OCI-M1 (cell line): ENCODE measurements at regions not wholly inside any gene's neighbourhood (a gene's known extent, or its start where the extent isn't known, plus 50 kb on each side); places are given as distances from the start of the nearest gene placed in this dataset.
A peak's percentile ranks its signal among the peaks of the same experiment; 100 is the strongest.
"Not testable (repeated sequence)": the region's sequence is repeated elsewhere in the genome, so short reads cannot be mapped to it uniquely, and the experiment has no call there.

Source experiments
- DNase-seq: peaks from one replicate; lab custom pipeline; 2025; lab: John Stamatoyannopoulos, UW

- no peak for DNase-seq
Observed at GRCh38 chr2:107721586-107721985, 105.1 kb upstream of the RGPD4 start.

GRCh38 chr2:107725824-107726223, 100.9 kb upstream of the RGPD4 start:
- DNase-seq: not testable (repeated sequence)

GRCh38 chr2:107727318-107727717, 99.4 kb upstream of the RGPD4 start:
- no peak for DNase-seq

GRCh38 chr2:107728586-107728985, 98.1 kb upstream of the RGPD4 start:
- DNase-seq: no peak

- DNase-seq: no peak
Observed at GRCh38 chr2:107729440-107729839, 97.3 kb upstream of the RGPD4 start.

- no peak for DNase-seq
Observed at GRCh38 chr2:107730898-107731297, 95.8 kb upstream of the RGPD4 start.

GRCh38 chr2:107731435-107731834, 95.3 kb upstream of the RGPD4 start:
- DNase-seq: no peak

GRCh38 chr2:107735201-107735600, 91.5 kb upstream of the RGPD4 start:
- DNase-seq: no peak

- no peak for DNase-seq
Observed at GRCh38 chr2:107737756-107738155, 88.9 kb upstream of the RGPD4 start.

- DNase-seq: no peak
Observed at GRCh38 chr2:107738266-107738665, 88.4 kb upstream of the RGPD4 start.

- peak; percentile 74 for DNase-seq
Observed at GRCh38 chr2:107740300-107740699, 86.4 kb upstream of the RGPD4 start.

- DNase-seq: no peak
Observed at GRCh38 chr2:107742460-107743027, 84.1 kb upstream of the RGPD4 start.

GRCh38 chr2:107743274-107743673, 83.4 kb upstream of the RGPD4 start:
- DNase-seq: no peak

GRCh38 chr2:107745100-107745499, 81.6 kb upstream of the RGPD4 start:
- DNase-seq: peak; percentile 10

GRCh38 chr2:107746552-107747198, 80.0 kb upstream of the RGPD4 start:
- peak; percentile 31 for DNase-seq

GRCh38 chr2:107747199-107747963, 79.3 kb upstream of the RGPD4 start:
- not testable (repeated sequence) for DNase-seq

GRCh38 chr2:107747964-107748583, 78.6 kb upstream of the RGPD4 start:
- no peak for DNase-seq

- no peak for DNase-seq
Observed at GRCh38 chr2:107751936-107752335, 74.8 kb upstream of the RGPD4 start.

GRCh38 chr2:107753806-107754205, 72.9 kb upstream of the RGPD4 start:
- not testable (repeated sequence) for DNase-seq

GRCh38 chr2:107757223-107757622, 69.5 kb upstream of the RGPD4 start:
- DNase-seq: no peak

GRCh38 chr2:107760620-107761364, 65.9 kb upstream of the RGPD4 start:
- no peak for DNase-seq

GRCh38 chr2:107772353-107772752, 54.3 kb upstream of the RGPD4 start:
- DNase-seq: no peak
